ENCODE measurements at regions not wholly inside any gene's neighbourhood (a gene's known extent, or its start where the extent isn't known, plus 50 kb on each side); places are given as distances from the start of the nearest gene placed in this dataset.

GRCh38 chr1:98104289-98104688 is 183.5 kb upstream of the DPYD start:
- H3K36me3 Mint-ChIP-seq = no peaks in the 10 kb centered on the region
- H3K9me3 Mint-ChIP-seq = peaks cover 19% of the 10 kb centered on the region
- no peaks in the 10 kb centered on the region for H3K4me1 Mint-ChIP-seq
- H3K4me3 Mint-ChIP-seq = no peak overlapping the region
- no peak for DNase-seq
- CTCF ChIA-PET = no interaction called here
- no peak overlapping the region for H3K27ac Mint-ChIP-seq
- H3K27me3 Mint-ChIP-seq = no peaks in the 10 kb centered on the region

- peaks cover 19% of the 10 kb centered on the region for H3K9me3 Mint-ChIP-seq
- no peaks in the 10 kb centered on the region for H3K27me3 Mint-ChIP-seq
- CTCF ChIA-PET = no interaction called here
- no peak overlapping the region for H3K27ac Mint-ChIP-seq
- no peaks in the 10 kb centered on the region for H3K36me3 Mint-ChIP-seq
- H3K4me1 Mint-ChIP-seq = no peaks in the 10 kb centered on the region
- no peak for DNase-seq
- no peak overlapping the region for H3K4me3 Mint-ChIP-seq
Observed at GRCh38 chr1:98103617-98104285, 182.9 kb upstream of the DPYD start.

GRCh38 chr1:98102345-98103030 is 181.7 kb upstream of the DPYD start:
- Mint-ChIP-seq H3K36me3 (no peaks in the 10 kb centered on the region), H3K4me3 (no peak overlapping the region), H3K9me3 (peaks cover 9% of the 10 kb centered on the region), H3K27me3 (no peaks in the 10 kb centered on the region), H3K27ac (no peak overlapping the region), H3K4me1 (no peaks in the 10 kb centered on the region)
- CTCF ChIA-PET = no interaction called here
- DNase-seq = no peak

DNA sequence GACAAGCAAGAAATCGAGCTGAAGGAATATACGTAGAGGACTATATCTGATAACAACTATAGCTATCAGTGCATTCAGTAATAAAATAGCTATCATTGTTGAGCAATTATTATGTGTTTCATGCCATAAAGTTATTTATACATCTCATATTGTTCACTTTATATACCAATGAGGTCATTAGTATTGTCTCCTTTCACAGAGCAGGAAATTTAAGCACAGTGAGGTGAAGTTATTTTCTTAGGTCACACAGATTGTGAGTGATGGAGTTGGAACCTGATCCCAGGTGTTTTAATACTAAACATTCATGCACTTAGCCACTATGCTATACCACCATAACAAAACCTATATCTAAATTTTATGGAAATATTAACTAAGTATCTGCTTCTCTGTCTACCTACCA is 180.5 kb upstream of the DPYD start:
- H3K27me3 Mint-ChIP-seq = no peaks in the 10 kb centered on the region
- no peak overlapping the region for H3K4me3 Mint-ChIP-seq
- H3K9me3 Mint-ChIP-seq = peaks cover 5% of the 10 kb centered on the region
- H3K36me3 Mint-ChIP-seq = no peaks in the 10 kb centered on the region
- CTCF ChIA-PET = no interaction called here
- H3K4me1 Mint-ChIP-seq = no peaks in the 10 kb centered on the region
- DNase-seq = no peak
- H3K27ac Mint-ChIP-seq = no peak overlapping the region

DNA sequence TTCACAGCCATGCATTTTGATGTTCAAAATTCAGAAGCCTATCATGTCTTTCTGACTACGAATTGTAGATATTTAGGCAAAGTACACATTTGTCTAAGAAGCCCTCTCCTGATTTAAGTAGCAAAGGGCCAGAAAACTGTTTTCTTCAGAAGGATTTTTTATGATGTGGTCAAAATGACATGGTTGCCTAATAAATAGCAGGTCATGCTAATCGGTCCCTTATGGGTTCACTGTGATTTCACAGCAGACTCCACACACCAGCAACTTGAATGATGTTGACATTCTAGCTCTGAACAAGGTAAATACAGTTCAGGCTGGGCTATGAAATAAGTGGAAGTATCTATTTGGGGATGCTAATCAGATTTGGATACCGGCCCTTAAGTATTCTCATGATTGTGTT is 178.7 kb upstream of the DPYD start:
- H3K4me1 Mint-ChIP-seq = no peaks in the 10 kb centered on the region
- no peak overlapping the region for H3K4me3 Mint-ChIP-seq
- CTCF ChIA-PET = no interaction called here
- no peak for DNase-seq
- no peaks in the 10 kb centered on the region for H3K36me3 Mint-ChIP-seq
- H3K9me3 Mint-ChIP-seq = no peaks in the 10 kb centered on the region
- H3K27me3 Mint-ChIP-seq = no peaks in the 10 kb centered on the region
- H3K27ac Mint-ChIP-seq = no peak overlapping the region

GRCh38 chr1:98098473-98098872 is 177.6 kb upstream of the DPYD start:
- H3K27me3 Mint-ChIP-seq = no peaks in the 10 kb centered on the region
- no peaks in the 10 kb centered on the region for H3K4me1 Mint-ChIP-seq
- CTCF ChIA-PET = no interaction called here
- H3K4me3 Mint-ChIP-seq = no peak overlapping the region
- DNase-seq = no peak
- H3K27ac Mint-ChIP-seq = no peak overlapping the region
- no peaks in the 10 kb centered on the region for H3K36me3 Mint-ChIP-seq
- no peaks in the 10 kb centered on the region for H3K9me3 Mint-ChIP-seq

DNA sequence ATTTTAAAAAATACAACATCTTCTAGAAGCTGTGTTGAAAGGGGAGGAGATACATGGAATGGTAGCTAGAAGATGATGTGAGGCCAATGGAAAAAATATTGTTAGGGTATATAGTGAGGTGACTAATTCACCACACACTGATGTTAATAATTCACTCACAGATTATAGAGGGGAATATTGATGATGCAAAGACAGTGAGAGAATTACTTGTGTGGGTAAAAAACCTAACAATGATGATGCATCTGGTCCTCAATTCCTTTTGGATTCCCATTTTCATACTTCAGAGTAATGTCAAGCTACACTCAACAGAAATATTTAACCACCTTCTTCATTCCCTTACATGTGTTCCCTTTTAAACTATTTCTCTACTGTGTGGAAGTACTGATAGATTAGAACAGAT is 169.5 kb upstream of the DPYD start:
- H3K4me1 Mint-ChIP-seq = no peaks in the 10 kb centered on the region
- DNase-seq = no peak
- CTCF ChIA-PET = no interaction called here
- no peak overlapping the region for H3K4me3 Mint-ChIP-seq
- H3K27me3 Mint-ChIP-seq = no peaks in the 10 kb centered on the region
- H3K27ac Mint-ChIP-seq = no peak overlapping the region
- no peaks in the 10 kb centered on the region for H3K36me3 Mint-ChIP-seq
- H3K9me3 Mint-ChIP-seq = no peaks in the 10 kb centered on the region

DNA sequence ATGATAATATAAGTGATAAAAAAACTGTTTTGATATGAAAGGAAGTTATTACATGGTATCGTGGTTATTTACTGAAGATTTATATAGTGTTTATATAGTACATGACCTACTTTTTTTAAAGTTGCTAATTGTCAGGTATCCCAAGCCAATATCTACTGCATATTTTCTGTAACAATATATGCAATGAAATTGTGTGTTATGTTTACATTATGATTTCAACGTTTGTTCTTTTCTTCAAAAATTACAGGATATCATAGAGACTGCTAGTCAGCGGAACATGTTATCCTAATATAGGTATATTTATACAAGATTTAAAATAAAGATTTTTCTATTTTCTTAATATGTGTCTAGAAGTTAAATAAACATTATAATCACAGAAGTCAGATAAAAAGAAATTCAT is 167.5 kb upstream of the DPYD start:
- H3K27me3 Mint-ChIP-seq = no peaks in the 10 kb centered on the region
- no peaks in the 10 kb centered on the region for H3K9me3 Mint-ChIP-seq
- no peaks in the 10 kb centered on the region for H3K4me1 Mint-ChIP-seq
- no peak for DNase-seq
- no peak overlapping the region for H3K4me3 Mint-ChIP-seq
- CTCF ChIA-PET = no interaction called here
- H3K27ac Mint-ChIP-seq = no peak overlapping the region
- no peaks in the 10 kb centered on the region for H3K36me3 Mint-ChIP-seq

GRCh38 chr1:98086796-98087441 is 166.1 kb upstream of the DPYD start:
- no peaks in the 10 kb centered on the region for H3K4me1 Mint-ChIP-seq
- no peak overlapping the region for H3K4me3 Mint-ChIP-seq
- DNase-seq = no peak
- no peaks in the 10 kb centered on the region for H3K27me3 Mint-ChIP-seq
- H3K9me3 Mint-ChIP-seq = no peaks in the 10 kb centered on the region
- H3K36me3 Mint-ChIP-seq = no peaks in the 10 kb centered on the region
- CTCF ChIA-PET = no interaction called here
- H3K27ac Mint-ChIP-seq = no peak overlapping the region

GRCh38 chr1:98086156-98086555 is 165.3 kb upstream of the DPYD start:
- no peak for DNase-seq
- H3K36me3 Mint-ChIP-seq = no peaks in the 10 kb centered on the region
- no peak overlapping the region for H3K4me3 Mint-ChIP-seq
- no peaks in the 10 kb centered on the region for H3K9me3 Mint-ChIP-seq
- H3K4me1 Mint-ChIP-seq = no peaks in the 10 kb centered on the region
- no peaks in the 10 kb centered on the region for H3K27me3 Mint-ChIP-seq
- CTCF ChIA-PET = no interaction called here
- H3K27ac Mint-ChIP-seq = no peak overlapping the region

DNA sequence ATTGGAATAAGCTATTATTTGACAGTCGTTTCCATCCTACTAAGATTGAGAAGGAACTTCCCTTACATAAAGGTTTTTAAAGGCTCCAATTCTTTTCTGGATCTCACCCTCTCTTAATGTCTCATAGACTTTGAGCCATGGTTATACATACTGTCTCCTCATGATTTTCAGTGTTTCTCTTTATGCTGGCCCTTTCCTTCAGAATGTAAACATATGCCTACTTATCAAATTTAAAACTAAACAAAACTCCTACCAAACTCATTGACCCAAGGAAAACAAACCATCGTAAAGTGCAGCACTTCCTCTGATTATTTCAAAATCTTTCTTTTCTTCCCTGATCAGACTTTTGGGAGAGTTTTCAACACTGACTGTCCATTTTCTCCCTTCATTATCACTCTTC is 163.4 kb upstream of the DPYD start:
- Mint-ChIP-seq H3K27ac (no peak overlapping the region), H3K4me3 (no peak overlapping the region), H3K36me3 (no peaks in the 10 kb centered on the region), H3K4me1 (no peaks in the 10 kb centered on the region), H3K9me3 (no peaks in the 10 kb centered on the region), H3K27me3 (no peaks in the 10 kb centered on the region)
- CTCF ChIA-PET = no interaction called here
- no peak for DNase-seq

DNA sequence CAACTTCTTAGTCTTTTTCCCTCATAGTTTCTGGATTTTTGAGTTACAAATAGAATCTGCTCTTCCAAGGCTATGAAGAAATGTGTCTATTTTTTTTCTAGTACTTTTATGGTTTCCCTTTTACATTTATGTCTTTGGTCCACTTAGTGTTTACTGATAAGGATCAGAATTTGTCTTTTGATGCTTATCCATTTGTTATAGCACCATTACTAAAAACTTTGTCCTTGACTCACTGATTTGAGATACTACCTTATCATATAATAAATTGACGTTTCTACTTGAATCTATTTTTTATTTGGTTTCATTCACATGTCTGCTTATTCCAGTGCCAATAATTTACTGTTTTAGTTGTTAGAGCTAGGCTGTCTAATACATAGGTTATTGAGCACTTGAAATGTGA is 161.1 kb upstream of the DPYD start:
- no peak overlapping the region for H3K4me3 Mint-ChIP-seq
- H3K36me3 Mint-ChIP-seq = no peaks in the 10 kb centered on the region
- H3K4me1 Mint-ChIP-seq = no peaks in the 10 kb centered on the region
- CTCF ChIA-PET = no interaction called here
- no peaks in the 10 kb centered on the region for H3K27me3 Mint-ChIP-seq
- DNase-seq = no peak
- H3K27ac Mint-ChIP-seq = no peak overlapping the region
- H3K9me3 Mint-ChIP-seq = no peaks in the 10 kb centered on the region

GRCh38 chr1:98078596-98078995 is 157.8 kb upstream of the DPYD start:
- H3K27me3 Mint-ChIP-seq = no peaks in the 10 kb centered on the region
- peaks cover 2% of the 10 kb centered on the region for H3K4me1 Mint-ChIP-seq
- CTCF ChIA-PET = no interaction called here
- no peaks in the 10 kb centered on the region for H3K36me3 Mint-ChIP-seq
- H3K4me3 Mint-ChIP-seq = no peak overlapping the region
- H3K27ac Mint-ChIP-seq = no peak overlapping the region
- no peaks in the 10 kb centered on the region for H3K9me3 Mint-ChIP-seq
- DNase-seq = no peak

GRCh38 chr1:98077691-98078090 is 156.9 kb upstream of the DPYD start:
- DNase-seq = no peak
- Mint-ChIP-seq H3K9me3 (no peaks in the 10 kb centered on the region), H3K36me3 (no peaks in the 10 kb centered on the region), H3K4me1 (peaks cover 2% of the 10 kb centered on the region), H3K4me3 (no peak overlapping the region), H3K27me3 (no peaks in the 10 kb centered on the region), H3K27ac (no peak overlapping the region)
- CTCF ChIA-PET = no interaction called here

- Mint-ChIP-seq H3K36me3 (no peaks in the 10 kb centered on the region), H3K4me3 (no peak overlapping the region), H3K27ac (no peak overlapping the region), H3K9me3 (no peaks in the 10 kb centered on the region), H3K27me3 (peaks cover 3% of the 10 kb centered on the region), H3K4me1 (peaks cover 2% of the 10 kb centered on the region)
- CTCF ChIA-PET = no interaction called here
- no peak for DNase-seq
Observed at GRCh38 chr1:98075626-98076025, 154.8 kb upstream of the DPYD start.
